Caco-2 (cell line): ENCODE measurements at regions not wholly inside any gene's neighbourhood (a gene's known extent, or its start where the extent isn't known, plus 50 kb on each side); places are given as distances from the start of the nearest gene placed in this dataset.

Source experiments
- BruUV-seq: library from RNA; stranded (reverse); fragments of 400-500 nt; replicated peaks from 2 replicates; lab custom pipeline; 2021; lab: Mats Ljungman, UMichigan
- CTCF ChIA-PET: fragments of 300-600 bp; sonication (Branson Sonifier 250); formaldehyde crosslinking; loops from one replicate; lab custom pipeline; 2022; ENCODE audit warnings: antibody characterized with exemption; lab: Charles Lee
- POLR2A ChIA-PET: fragments of 300-600 bp; sonication (Branson Sonifier 250); formaldehyde crosslinking; loops from one replicate; lab custom pipeline; 2022; ENCODE audit warnings: antibody characterized with exemption; lab: Charles Lee
- DNase-seq, 2 experiments: peaks; one replicate each; pipeline versions ENCODE4 v3.0.0 to v3.0.0-alpha.2; 2020 to 2022
- H3K27me3 ChIP-seq: replicated peaks from 2 replicates; pipeline ENCODE4 v1.6.0; 2011; ENCODE audit warnings: low read length; ENCODE audit not compliant: control insufficient read depth, insufficient read depth
- H3K36me3 ChIP-seq: 2 replicates; pipeline ENCODE4 v1.5.1; 2011; ENCODE audit warnings: low read length; ENCODE audit not compliant: control insufficient read depth, insufficient read depth
- H3K4me1 ChIP-seq: fragments of 250-450 bp; sonication (Bioruptor Pico); 2 replicates; pipeline ENCODE4 v1.5.1; 2020; ENCODE audit warnings: mild to moderate bottlenecking
- H3K4me3 ChIP-seq: 2 replicates; pipeline ENCODE4 v1.5.1; 2011; ENCODE audit warnings: low read depth, mild to moderate bottlenecking, control low read depth, low read length
- H3K9me3 ChIP-seq: fragments of 250-450 bp; sonication (Bioruptor Pico); 2 replicates; pipeline ENCODE4 v1.5.1; 2020; ENCODE audit warnings: mild to moderate bottlenecking, moderate library complexity
- H3K27ac Mint-ChIP-seq: one replicate; pipeline ENCODE4 v1.8.0; 2022; ENCODE audit warnings: mixed read lengths; ENCODE audit not compliant: unreplicated experiment
- H3K27me3 Mint-ChIP-seq: one replicate; pipeline ENCODE4 v1.8.0; 2022; ENCODE audit warnings: mixed read lengths; ENCODE audit not compliant: insufficient read depth, unreplicated experiment
- H3K36me3 Mint-ChIP-seq: one replicate; pipeline ENCODE4 v1.8.0; 2022; ENCODE audit warnings: mild to moderate bottlenecking, mixed read lengths; ENCODE audit not compliant: insufficient read depth, unreplicated experiment
- H3K4me1 Mint-ChIP-seq: one replicate; pipeline ENCODE4 v1.8.0; 2022; ENCODE audit warnings: low read depth, mixed read lengths; ENCODE audit not compliant: unreplicated experiment
- H3K4me3 Mint-ChIP-seq: one replicate; pipeline ENCODE4 v1.8.0; 2022; ENCODE audit warnings: mild to moderate bottlenecking, moderate library complexity, mixed read lengths; ENCODE audit not compliant: unreplicated experiment
- H3K9me3 Mint-ChIP-seq: one replicate; pipeline ENCODE4 v1.8.0; 2022; ENCODE audit warnings: mixed read lengths; ENCODE audit not compliant: unreplicated experiment
- intact Hi-C: fragments of 100-400 bp; cut with micrococcal nuclease; formaldehyde crosslinking; loops from one replicate; pipeline ENCODE4 v1.10.0; 2022; ENCODE audit not compliant: unreplicated experiment
- TF ChIP-seq, protein P1 (sequence below), 2 experiments: fragments of 200-600 bp in 1 of 2; IDR thresholded peaks; 1 replicate in 1 of 2; 2 replicates in 1 of 2; pipeline versions ENCODE4 v1.5.1 to v1.8.0; 2011 to 2022; ENCODE audit warnings: antibody characterized with exemption in 1 of 2, control low read depth in 1 of 2, inconsistent platforms in 1 of 2, low read depth in 1 of 2, low read length in 1 of 2, mild to moderate bottlenecking in 1 of 2, moderate library complexity in 1 of 2; ENCODE audit not compliant: insufficient read depth in 1 of 2, severe bottlenecking in 1 of 2, unreplicated experiment in 1 of 2

- no peak for DNase-seq
- H3K9me3 ChIP-seq: 0 out of 2 replicates have a peak, but pooled peaks cover 3% of the 10 kb centered on the region
- Mint-ChIP-seq H3K4me1 (no peaks in the 10 kb centered on the region), H3K27ac (no peak overlapping the region), H3K4me3 (no peak overlapping the region), H3K27me3 (peaks cover 13% of the 10 kb centered on the region), H3K36me3 (no peaks in the 10 kb centered on the region), H3K9me3 (no peaks in the 10 kb centered on the region)
- no peaks in the 10 kb centered on the region for H3K27me3 ChIP-seq
- H3K36me3 ChIP-seq: no peaks in the 10 kb centered on the region
- H3K4me1 ChIP-seq: no peaks in the 10 kb centered on the region
- intact Hi-C loops: no loop called here
- no TSS peak for BruUV-seq
- TF ChIP-seq, protein P1, sequence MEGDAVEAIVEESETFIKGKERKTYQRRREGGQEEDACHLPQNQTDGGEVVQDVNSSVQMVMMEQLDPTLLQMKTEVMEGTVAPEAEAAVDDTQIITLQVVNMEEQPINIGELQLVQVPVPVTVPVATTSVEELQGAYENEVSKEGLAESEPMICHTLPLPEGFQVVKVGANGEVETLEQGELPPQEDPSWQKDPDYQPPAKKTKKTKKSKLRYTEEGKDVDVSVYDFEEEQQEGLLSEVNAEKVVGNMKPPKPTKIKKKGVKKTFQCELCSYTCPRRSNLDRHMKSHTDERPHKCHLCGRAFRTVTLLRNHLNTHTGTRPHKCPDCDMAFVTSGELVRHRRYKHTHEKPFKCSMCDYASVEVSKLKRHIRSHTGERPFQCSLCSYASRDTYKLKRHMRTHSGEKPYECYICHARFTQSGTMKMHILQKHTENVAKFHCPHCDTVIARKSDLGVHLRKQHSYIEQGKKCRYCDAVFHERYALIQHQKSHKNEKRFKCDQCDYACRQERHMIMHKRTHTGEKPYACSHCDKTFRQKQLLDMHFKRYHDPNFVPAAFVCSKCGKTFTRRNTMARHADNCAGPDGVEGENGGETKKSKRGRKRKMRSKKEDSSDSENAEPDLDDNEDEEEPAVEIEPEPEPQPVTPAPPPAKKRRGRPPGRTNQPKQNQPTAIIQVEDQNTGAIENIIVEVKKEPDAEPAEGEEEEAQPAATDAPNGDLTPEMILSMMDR (IDR thresholded peaks at IDR 0.05; ENCODE audit: insufficient read depth in 1 of 2, low read depth in 1 of 2, low read length in 1 of 2, severe bottlenecking in 1 of 2, unreplicated experiment in 1 of 2): no peak
- POLR2A ChIA-PET: interaction anchor here (0.9 kb wide), 1 partner anchor 10 kb away, joined by 4 read pairs; no protein-coding TSS in a partner anchor
- CTCF ChIA-PET: no interaction called here
- H3K4me3 ChIP-seq: no peak overlapping the region
These were observed 72.5 kb upstream of the RAB3GAP2 start for GRCh38 chr1:220344745-220345144.

DNA sequence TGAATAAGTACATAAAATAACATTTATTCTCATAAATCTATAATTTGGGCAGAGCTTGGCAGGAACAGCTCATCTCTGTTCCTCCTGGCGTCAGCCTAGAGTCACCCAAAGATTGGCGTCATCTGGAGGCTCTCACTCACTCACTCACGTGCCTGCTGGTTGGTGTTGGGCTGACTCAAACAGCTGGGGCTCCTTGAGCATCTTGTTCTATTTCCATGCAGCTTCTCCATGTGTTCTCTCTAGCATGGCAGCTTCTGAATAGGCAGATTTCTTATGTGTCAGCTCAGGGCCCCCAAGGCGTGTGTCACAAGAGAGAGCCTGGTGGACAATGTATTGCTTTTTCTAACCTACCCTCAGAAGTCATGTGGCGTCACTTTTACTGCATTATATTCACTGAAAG is 70.6 kb upstream of the RAB3GAP2 start:
- no peak overlapping the region for H3K4me3 Mint-ChIP-seq
- TF ChIP-seq, protein P1 (IDR thresholded peaks at IDR 0.05; ENCODE audit: insufficient read depth in 1 of 2, low read depth in 1 of 2, low read length in 1 of 2, severe bottlenecking in 1 of 2, unreplicated experiment in 1 of 2): no peak
- ChIA-PET CTCF (no interaction called here), POLR2A (no interaction called here)
- H3K27ac Mint-ChIP-seq: no peak overlapping the region
- Histone ChIP-seq H3K4me1 (no peaks in the 10 kb centered on the region), H3K36me3 (no peaks in the 10 kb centered on the region), H3K4me3 (no peak overlapping the region), H3K9me3 (0 out of 2 replicates have a peak, but pooled peaks cover 3% of the 10 kb centered on the region), H3K27me3 (no peaks in the 10 kb centered on the region)
- no peaks in the 10 kb centered on the region for H3K4me1 Mint-ChIP-seq
- no peaks in the 10 kb centered on the region for H3K36me3 Mint-ChIP-seq
- no peaks in the 10 kb centered on the region for H3K9me3 Mint-ChIP-seq
- H3K27me3 Mint-ChIP-seq: peaks cover 13% of the 10 kb centered on the region
- no peak for DNase-seq
- intact Hi-C loops: no loop called here
- BruUV-seq: no TSS peak

DNA sequence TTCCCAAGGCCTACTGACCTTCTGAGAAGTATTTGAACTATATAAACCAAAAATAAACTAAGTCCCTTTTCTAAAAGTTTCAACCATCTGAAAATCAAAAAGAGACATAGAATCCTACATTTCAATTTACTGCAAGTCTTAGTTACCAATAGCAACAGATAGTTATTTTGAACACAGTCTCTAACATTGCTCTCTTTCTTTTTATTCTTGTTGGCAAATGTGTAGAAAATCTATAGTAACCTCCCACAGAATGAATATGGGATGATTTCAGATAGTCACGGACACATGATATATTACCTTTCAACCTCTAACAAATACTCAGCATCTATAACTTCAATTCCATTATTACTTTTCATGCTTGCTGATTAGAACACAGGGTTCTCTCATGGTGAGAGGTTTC is 68.9 kb upstream of the RAB3GAP2 start:
- no peak for DNase-seq
- Histone ChIP-seq H3K27me3 (no peaks in the 10 kb centered on the region), H3K9me3 (0 out of 2 replicates have a peak, but pooled peaks cover 3% of the 10 kb centered on the region), H3K36me3 (no peaks in the 10 kb centered on the region), H3K4me1 (0 out of 2 replicates have a peak, but pooled peaks cover 8% of the 10 kb centered on the region), H3K4me3 (no peak overlapping the region)
- ChIA-PET POLR2A (no interaction called here), CTCF (no interaction called here)
- BruUV-seq: no TSS peak
- no peaks in the 10 kb centered on the region for H3K36me3 Mint-ChIP-seq
- no peaks in the 10 kb centered on the region for H3K9me3 Mint-ChIP-seq
- intact Hi-C loops: no loop called here
- H3K27ac Mint-ChIP-seq: no peak overlapping the region
- H3K27me3 Mint-ChIP-seq: peaks cover 4% of the 10 kb centered on the region
- no peak overlapping the region for H3K4me3 Mint-ChIP-seq
- TF ChIP-seq, protein P1 (IDR thresholded peaks at IDR 0.05; ENCODE audit: insufficient read depth in 1 of 2, low read depth in 1 of 2, low read length in 1 of 2, severe bottlenecking in 1 of 2, unreplicated experiment in 1 of 2): no peak
- no peaks in the 10 kb centered on the region for H3K4me1 Mint-ChIP-seq
